ENCODE measurements at regions not wholly inside any gene's neighbourhood (a gene's known extent, or its start where the extent isn't known, plus 50 kb on each side); places are given as distances from the start of the nearest gene placed in this dataset.

GRCh38 chr2:120486946-120487345, 141.0 kb downstream of the INHBB start:
- TF ChIP-seq POLR2AphosphoS5 (IDR thresholded peaks at IDR 0.05) (no peak), POLR2A (IDR thresholded peaks at IDR 0.05) (no peak), CTCF (IDR thresholded peaks at IDR 0.05) (no peak)
